Thyroid gland (tissue), 4 donors: ENCODE measurements at regions not wholly inside any gene's neighbourhood (a gene's known extent, or its start where the extent isn't known, plus 50 kb on each side); places are given as distances from the start of the nearest gene placed in this dataset.

Source experiments
- DNase-seq, 2 donors: peaks; one replicate each; pipeline ENCODE4 v3.0.0-alpha.2; 2019
- H3K27ac ChIP-seq, 3 donors: fragments of 200-600 bp; sonication (generic); 1 replicate in 2 of 3; 2 replicates in 1 of 3; pipeline ENCODE4 v1.5.1; 2016 to 2019; ENCODE audit warnings: mild to moderate bottlenecking in 1 of 3, moderate library complexity in 1 of 3
- H3K27me3 ChIP-seq: fragments of 200-600 bp; sonication (generic); one replicate; pipeline ENCODE4 v1.5.1; 2019
- H3K36me3 ChIP-seq, 2 donors: fragments of 200-600 bp; sonication (generic); one replicate each; pipeline ENCODE4 v1.5.1; 2016 to 2019
- H3K4me1 ChIP-seq, 2 donors: fragments of 200-600 bp; sonication (generic); one replicate each; pipeline ENCODE4 v1.5.1; 2017 to 2019
- H3K4me3 ChIP-seq, 3 donors: fragments of 200-600 bp; sonication (generic); replicated peaks in 1 of 3; 1 replicate in 2 of 3; 2 replicates in 1 of 3; pipeline ENCODE4 v1.5.1; 2016; ENCODE audit warnings: mild to moderate bottlenecking in 1 of 3
- H3K9me3 ChIP-seq: fragments of 200-600 bp; sonication (generic); one replicate; pipeline ENCODE4 v1.5.1; 2017
- POLR2A ChIP-seq, 2 donors: fragments of 450-650 bp; IDR thresholded peaks; one replicate each; pipeline ENCODE4 v1.6.1; 2017; ENCODE audit warnings: antibody characterized with exemption in 2 of 2, mild to moderate bottlenecking in 2 of 2, moderate library complexity in 1 of 2
- WGBS, 2 donors: methylation state at CpG; one replicate each; pipeline ENCODE4 v1.1.5; 2017; 5-methylcytosine and 5-hydroxymethylcytosine counted together
- intact Hi-C: fragments of 100-400 bp; cut with DNase I; formaldehyde crosslinking; loops from one replicate; pipeline ENCODE4 v1.15.1; 2023
- TF ChIP-seq, protein P1 (sequence below), 6 experiments: fragments of 200-600 bp in 3 of 6; fragments of 450-650 bp in 3 of 6; sonication (generic) in 3 of 6; IDR thresholded peaks; one replicate each; pipeline ENCODE4 v1.5.1; 2016 to 2019; ENCODE audit warnings: antibody characterized with exemption in 6 of 6, mild to moderate bottlenecking in 2 of 6, inconsistent platforms in 1 of 6, moderate library complexity in 1 of 6

- WGBS, 2 donors = 96 to 100% methylated on average over 1 of the region's 1 CpG
- Histone ChIP-seq H3K4me3 (no peak overlapping the region), H3K9me3 (no peaks in the 10 kb centered on the region)
These were observed 88.7 kb upstream of the XPO1 start for GRCh38 chr2:61626827-61627226.

DNA sequence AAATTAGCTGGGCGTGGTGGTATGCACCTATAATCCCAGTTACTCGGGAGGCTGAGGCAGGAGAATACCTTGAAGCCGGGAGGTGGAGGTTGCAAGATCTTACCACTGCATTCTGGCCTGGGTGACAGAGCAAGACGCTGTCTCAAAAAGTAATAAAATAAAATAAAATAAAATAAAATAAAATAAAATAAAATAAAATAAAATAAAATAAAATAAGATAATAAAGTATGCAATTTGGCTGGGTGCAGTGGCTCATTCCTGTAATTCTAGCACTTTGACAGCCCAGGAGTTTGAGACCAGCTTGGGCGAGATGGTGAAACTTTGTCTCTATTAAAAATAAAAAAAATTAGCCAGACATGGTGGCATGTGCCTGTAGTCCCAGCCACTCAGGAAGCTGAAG is 85.6 kb upstream of the XPO1 start:
- no peaks in the 10 kb centered on the region for H3K4me1 ChIP-seq
- no peaks in the 10 kb centered on the region for H3K36me3 ChIP-seq
- TF ChIP-seq, protein P1, sequence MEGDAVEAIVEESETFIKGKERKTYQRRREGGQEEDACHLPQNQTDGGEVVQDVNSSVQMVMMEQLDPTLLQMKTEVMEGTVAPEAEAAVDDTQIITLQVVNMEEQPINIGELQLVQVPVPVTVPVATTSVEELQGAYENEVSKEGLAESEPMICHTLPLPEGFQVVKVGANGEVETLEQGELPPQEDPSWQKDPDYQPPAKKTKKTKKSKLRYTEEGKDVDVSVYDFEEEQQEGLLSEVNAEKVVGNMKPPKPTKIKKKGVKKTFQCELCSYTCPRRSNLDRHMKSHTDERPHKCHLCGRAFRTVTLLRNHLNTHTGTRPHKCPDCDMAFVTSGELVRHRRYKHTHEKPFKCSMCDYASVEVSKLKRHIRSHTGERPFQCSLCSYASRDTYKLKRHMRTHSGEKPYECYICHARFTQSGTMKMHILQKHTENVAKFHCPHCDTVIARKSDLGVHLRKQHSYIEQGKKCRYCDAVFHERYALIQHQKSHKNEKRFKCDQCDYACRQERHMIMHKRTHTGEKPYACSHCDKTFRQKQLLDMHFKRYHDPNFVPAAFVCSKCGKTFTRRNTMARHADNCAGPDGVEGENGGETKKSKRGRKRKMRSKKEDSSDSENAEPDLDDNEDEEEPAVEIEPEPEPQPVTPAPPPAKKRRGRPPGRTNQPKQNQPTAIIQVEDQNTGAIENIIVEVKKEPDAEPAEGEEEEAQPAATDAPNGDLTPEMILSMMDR (IDR thresholded peaks at IDR 0.05) = no peak
- no peak for TF ChIP-seq POLR2A (IDR thresholded peaks at IDR 0.05)
- 95 to 98% methylated on average over 5 of the region's 5 CpGs for WGBS, 2 donors
- H3K9me3 ChIP-seq = no peaks in the 10 kb centered on the region
- H3K27me3 ChIP-seq = no peaks in the 10 kb centered on the region
- H3K4me3 ChIP-seq = no peak overlapping the region
- H3K27ac ChIP-seq = no peak overlapping the region
- intact Hi-C loops = no loop called here
- no peak for DNase-seq

More at GRCh38 chr2:61626827-61627226, 88.7 kb upstream of the XPO1 start:
- TF ChIP-seq, protein P1 (IDR thresholded peaks at IDR 0.05) = no peak
- no peak for TF ChIP-seq POLR2A (IDR thresholded peaks at IDR 0.05)
- H3K27ac ChIP-seq = no peak overlapping the region
- no peaks in the 10 kb centered on the region for H3K27me3 ChIP-seq
- H3K4me1 ChIP-seq = no peaks in the 10 kb centered on the region
- no peaks in the 10 kb centered on the region for H3K36me3 ChIP-seq
- no peak for DNase-seq
- intact Hi-C loops = no loop called here

GRCh38 chr2:61620244-61621159 is 82.3 kb upstream of the XPO1 start:
- H3K9me3 ChIP-seq = no peaks in the 10 kb centered on the region
- no peaks in the 10 kb centered on the region for H3K36me3 ChIP-seq
- no peak for DNase-seq
- H3K27ac ChIP-seq = no peak overlapping the region
- H3K27me3 ChIP-seq = no peaks in the 10 kb centered on the region
- TF ChIP-seq, protein P1 (IDR thresholded peaks at IDR 0.05) = no peak
- TF ChIP-seq POLR2A (IDR thresholded peaks at IDR 0.05) = no peak
- no peaks in the 10 kb centered on the region for H3K4me1 ChIP-seq
- no peak overlapping the region for H3K4me3 ChIP-seq
- intact Hi-C loops = no loop called here
- WGBS, 2 donors = 73 to 83% methylated on average over 6 of the region's 6 CpGs

DNA sequence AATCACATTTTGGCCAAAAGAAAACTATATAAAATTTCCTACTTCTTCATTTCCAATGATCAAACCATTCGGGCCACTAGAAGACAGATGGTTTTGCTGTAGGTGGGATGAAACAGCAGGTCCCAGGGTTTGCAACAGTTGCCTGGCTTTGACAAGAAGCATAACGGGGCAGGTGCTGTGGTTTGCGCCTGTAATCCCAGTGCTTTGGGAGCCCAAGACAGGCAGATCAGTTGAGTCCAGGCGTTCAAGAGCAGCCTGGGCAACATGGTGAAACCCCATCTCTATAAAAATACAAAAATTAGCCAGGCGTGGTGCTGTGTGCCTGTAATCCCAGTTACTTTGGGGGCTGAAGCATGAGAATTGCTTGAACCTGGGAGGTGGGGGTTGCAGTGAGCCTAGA is 81.4 kb upstream of the XPO1 start:
- no peak overlapping the region for H3K4me3 ChIP-seq
- WGBS, 2 donors = 73 to 76% methylated on average over 5 of the region's 5 CpGs
- no peaks in the 10 kb centered on the region for H3K4me1 ChIP-seq
- no peaks in the 10 kb centered on the region for H3K27me3 ChIP-seq
- no peak overlapping the region for H3K27ac ChIP-seq
- no peak for DNase-seq
- H3K9me3 ChIP-seq = no peaks in the 10 kb centered on the region
- no peaks in the 10 kb centered on the region for H3K36me3 ChIP-seq
- intact Hi-C loops = no loop called here
- no peak for TF ChIP-seq POLR2A (IDR thresholded peaks at IDR 0.05)
- TF ChIP-seq, protein P1 (IDR thresholded peaks at IDR 0.05) = no peak

DNA sequence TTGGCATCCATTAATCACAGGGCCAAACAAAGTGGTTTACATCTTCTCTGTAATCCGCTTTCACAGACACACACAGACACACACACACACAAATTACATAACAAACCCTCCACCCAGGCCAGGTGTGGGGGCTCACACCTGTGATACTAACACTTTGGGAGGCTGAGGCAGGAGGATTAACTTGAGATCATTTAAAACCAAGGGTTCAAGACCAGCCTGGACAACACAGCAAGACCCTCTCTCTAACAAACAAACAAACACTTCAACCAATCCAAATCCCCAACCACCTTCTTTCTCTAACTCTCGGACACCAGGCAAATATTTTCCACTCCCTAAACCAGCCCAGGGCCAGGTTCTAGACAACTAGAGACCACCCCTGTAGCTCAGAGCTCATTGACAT is 79.5 kb upstream of the XPO1 start:
- no peak for DNase-seq
- 95% methylated on average over 2 of the region's 2 CpGs for WGBS, 2 donors
- TF ChIP-seq, protein P1 (IDR thresholded peaks at IDR 0.05) = no peak
- TF ChIP-seq POLR2A (IDR thresholded peaks at IDR 0.05) = no peak
- Histone ChIP-seq H3K27me3 (no peaks in the 10 kb centered on the region), H3K27ac (no peak overlapping the region), H3K9me3 (no peaks in the 10 kb centered on the region), H3K4me3 (no peak overlapping the region), H3K4me1 (no peaks in the 10 kb centered on the region), H3K36me3 (no peaks in the 10 kb centered on the region)
- intact Hi-C loops = no loop called here
